ENCODE measurements at regions not wholly inside any gene's neighbourhood (a gene's known extent, or its start where the extent isn't known, plus 50 kb on each side); places are given as distances from the start of the nearest gene placed in this dataset.

DNA sequence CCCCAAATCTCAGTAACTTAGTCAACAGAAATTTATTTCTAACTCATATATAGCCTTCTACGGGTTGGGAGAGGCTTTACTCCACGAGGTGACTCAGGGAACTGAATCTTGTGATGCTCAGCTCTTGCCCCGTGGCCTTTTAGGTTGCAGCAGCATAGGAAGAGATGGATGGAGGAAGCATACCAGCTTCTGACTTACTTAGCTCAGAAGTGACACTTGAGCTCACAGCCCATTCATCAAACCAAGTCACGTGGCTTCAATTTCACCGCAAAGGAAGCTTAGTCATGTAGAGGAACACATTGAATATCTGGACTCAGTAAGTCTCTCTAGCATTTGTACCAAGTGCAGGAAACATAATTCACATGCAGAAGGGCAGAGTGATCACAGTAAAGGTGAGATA lies 124.1 kb upstream of the KCNN2 start:
- no peaks in the 10 kb centered on the region for H3K9me3 ChIP-seq (ENCODE audit: control insufficient read depth in 1 of 2, insufficient read depth in 1 of 2, low read depth in 1 of 2, low read length in 2 of 2)
- DNase-seq (ENCODE audit: low read depth, low spot score), result peak; percentile 7
- RAD21 ChIA-PET (ENCODE audit: low non-redundant PET in 1 of 2, low total read pairs in 2 of 2, uncharacterized antibody in 2 of 2, unreplicated experiment in 2 of 2), result no interaction called here

More for the DNA sequence above, 124.1 kb upstream of the KCNN2 start:
- ChIA-PET CTCF (no interaction called here), POLR2A (no interaction called here)
- no peak for TF ChIP-seq ATF3 (IDR thresholded peaks at IDR 0.05)
- no peak for TF ChIP-seq SP1 (IDR thresholded peaks at IDR 0.05; ENCODE audit: low read depth)
- TF ChIP-seq RAD21 (IDR thresholded peaks at IDR 0.05; ENCODE audit: low read depth), result no peak
- no peak for TF ChIP-seq YY1 (IDR thresholded peaks at IDR 0.05; ENCODE audit: extremely low read depth, insufficient replicate concordance, low read depth, low read length)
- no peak for TF ChIP-seq SRF (IDR thresholded peaks at IDR 0.05; ENCODE audit: low read depth)
- no peak for TF ChIP-seq ZFX (IDR thresholded peaks at IDR 0.05)
- no peak for TF ChIP-seq FOSL1 (IDR thresholded peaks at IDR 0.05; ENCODE audit: low read depth)
- no peak for TF ChIP-seq CEBPB (IDR thresholded peaks at IDR 0.05; ENCODE audit: low read depth)
- TF ChIP-seq POLR2AphosphoS5 (IDR thresholded peaks at IDR 0.05; ENCODE audit: low read depth, low read length), result no peak
- TF ChIP-seq CBX3 (IDR thresholded peaks at IDR 0.05; ENCODE audit: low read depth), result no peak
- no peak for TF ChIP-seq SIN3A (IDR thresholded peaks at IDR 0.05; ENCODE audit: low read depth)
- TF ChIP-seq, protein P1, sequence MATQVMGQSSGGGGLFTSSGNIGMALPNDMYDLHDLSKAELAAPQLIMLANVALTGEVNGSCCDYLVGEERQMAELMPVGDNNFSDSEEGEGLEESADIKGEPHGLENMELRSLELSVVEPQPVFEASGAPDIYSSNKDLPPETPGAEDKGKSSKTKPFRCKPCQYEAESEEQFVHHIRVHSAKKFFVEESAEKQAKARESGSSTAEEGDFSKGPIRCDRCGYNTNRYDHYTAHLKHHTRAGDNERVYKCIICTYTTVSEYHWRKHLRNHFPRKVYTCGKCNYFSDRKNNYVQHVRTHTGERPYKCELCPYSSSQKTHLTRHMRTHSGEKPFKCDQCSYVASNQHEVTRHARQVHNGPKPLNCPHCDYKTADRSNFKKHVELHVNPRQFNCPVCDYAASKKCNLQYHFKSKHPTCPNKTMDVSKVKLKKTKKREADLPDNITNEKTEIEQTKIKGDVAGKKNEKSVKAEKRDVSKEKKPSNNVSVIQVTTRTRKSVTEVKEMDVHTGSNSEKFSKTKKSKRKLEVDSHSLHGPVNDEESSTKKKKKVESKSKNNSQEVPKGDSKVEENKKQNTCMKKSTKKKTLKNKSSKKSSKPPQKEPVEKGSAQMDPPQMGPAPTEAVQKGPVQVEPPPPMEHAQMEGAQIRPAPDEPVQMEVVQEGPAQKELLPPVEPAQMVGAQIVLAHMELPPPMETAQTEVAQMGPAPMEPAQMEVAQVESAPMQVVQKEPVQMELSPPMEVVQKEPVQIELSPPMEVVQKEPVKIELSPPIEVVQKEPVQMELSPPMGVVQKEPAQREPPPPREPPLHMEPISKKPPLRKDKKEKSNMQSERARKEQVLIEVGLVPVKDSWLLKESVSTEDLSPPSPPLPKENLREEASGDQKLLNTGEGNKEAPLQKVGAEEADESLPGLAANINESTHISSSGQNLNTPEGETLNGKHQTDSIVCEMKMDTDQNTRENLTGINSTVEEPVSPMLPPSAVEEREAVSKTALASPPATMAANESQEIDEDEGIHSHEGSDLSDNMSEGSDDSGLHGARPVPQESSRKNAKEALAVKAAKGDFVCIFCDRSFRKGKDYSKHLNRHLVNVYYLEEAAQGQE (IDR thresholded peaks at IDR 0.05; ENCODE audit: low read depth), result no peak
- TF ChIP-seq EZH2 (IDR thresholded peaks at IDR 0.05), result no peak
- peak; percentile 38; the same call in 1 of the 2 replicates for ATAC-seq
- Histone ChIP-seq H3K4me2 (ENCODE audit: low read length) (no peak overlapping the region), H3K9me2 (ENCODE audit: insufficient read depth) (no peaks in the 10 kb centered on the region), H3K4me1 (ENCODE audit: control insufficient read depth in 1 of 2, insufficient read depth in 2 of 2, low read length in 2 of 2) (no peaks in the 10 kb centered on the region), H4K20me1 (ENCODE audit: insufficient read depth) (no peaks in the 10 kb centered on the region), H3K79me2 (ENCODE audit: insufficient read depth, low read length) (no peaks in the 10 kb centered on the region), H3K36me3 (ENCODE audit: control insufficient read depth in 1 of 2, insufficient read depth in 2 of 2, low read length in 2 of 2) (no peaks in the 10 kb centered on the region), H2AFZ (ENCODE audit: low read depth, low read length, poor library complexity, severe bottlenecking) (no peak overlapping the region), H3K27ac (ENCODE audit: low read depth, low read length) (no peak overlapping the region), H3K9ac (ENCODE audit: low read length) (no peak overlapping the region), H3K4me3 (replicated peaks in 1 of 2; ENCODE audit: low read depth in 1 of 2, low read length in 2 of 2) (no peak overlapping the region), H3K27me3 (ENCODE audit: insufficient read depth, low read length) (0 out of 2 replicates have a peak, but pooled peaks cover 6% of the 10 kb centered on the region)
- intact Hi-C loops (cut with micrococcal nuclease), result no loop called here
- no TSS peak for BruUV-seq (replicated peaks)
